H9 (cell line): ENCODE measurements at regions not wholly inside any gene's neighbourhood (a gene's known extent, or its start where the extent isn't known, plus 50 kb on each side); places are given as distances from the start of the nearest gene placed in this dataset.

ENCODE experiments used
- DNase-seq: peaks from one replicate; pipeline ENCODE4 v3.0.0-alpha.2; 2017
- H2AFZ ChIP-seq: one replicate; pipeline ENCODE4 v1.6.1; 2013; ENCODE audit warnings: mild to moderate bottlenecking, low read length, control low read depth, moderate library complexity
- H2AK5ac ChIP-seq: 2 replicates; pipeline ENCODE4 v1.6.1; 2013; ENCODE audit warnings: low read length, control low read depth, mixed read lengths; ENCODE audit not compliant: insufficient read length
- H2BK120ac ChIP-seq: one replicate; pipeline ENCODE4 v1.6.1; 2013; ENCODE audit warnings: low read depth, mild to moderate bottlenecking, low read length, control low read depth, inconsistent platforms; ENCODE audit not compliant: poor library complexity, severe bottlenecking
- H2BK12ac ChIP-seq: 2 replicates; pipeline ENCODE4 v1.6.1; 2013; ENCODE audit warnings: low read length, control low read depth, mixed read lengths, low read depth; ENCODE audit not compliant: insufficient read length
- H2BK15ac ChIP-seq: 2 replicates; pipeline ENCODE4 v1.6.1; 2013; ENCODE audit warnings: low read depth, low read length, control low read depth
- H2BK20ac ChIP-seq: one replicate; pipeline ENCODE4 v1.6.1; 2013; ENCODE audit warnings: low read depth, mild to moderate bottlenecking, low read length, control low read depth, inconsistent platforms; ENCODE audit not compliant: poor library complexity, severe bottlenecking
- H2BK5ac ChIP-seq: 2 replicates; pipeline ENCODE4 v1.6.1; 2013; ENCODE audit warnings: low read length, control low read depth, mixed read lengths; ENCODE audit not compliant: insufficient read length
- H3K14ac ChIP-seq: 2 replicates; pipeline ENCODE4 v1.6.1; 2013; ENCODE audit warnings: low read length, control low read depth; ENCODE audit not compliant: insufficient read depth
- H3K18ac ChIP-seq: 2 replicates; pipeline ENCODE4 v1.6.1; 2013; ENCODE audit warnings: low read depth, mild to moderate bottlenecking, mixed read lengths, low read length, control low read depth; ENCODE audit not compliant: insufficient read length
- H3K23ac ChIP-seq: 2 replicates; pipeline ENCODE4 v1.6.1; 2013; ENCODE audit warnings: low read length, control low read depth, mixed read lengths, low read depth; ENCODE audit not compliant: insufficient read length
- H3K23me2 ChIP-seq: 2 replicates; pipeline ENCODE4 v1.6.1; 2013; ENCODE audit warnings: low read depth, mild to moderate bottlenecking, mixed read lengths, low read length, control low read depth; ENCODE audit not compliant: insufficient read length, poor library complexity, severe bottlenecking
- H3K27ac ChIP-seq: 2 replicates; pipeline ENCODE4 v1.5.1; 2013; ENCODE audit warnings: low read length, control low read depth, mixed read lengths, low read depth; ENCODE audit not compliant: insufficient read length
- H3K27me3 ChIP-seq: 2 replicates; pipeline ENCODE4 v1.6.1; 2013; ENCODE audit warnings: low read length, control low read depth, inconsistent platforms; ENCODE audit not compliant: insufficient read depth
- H3K4ac ChIP-seq: 2 replicates; pipeline ENCODE4 v1.6.1; 2013; ENCODE audit warnings: low read depth, mild to moderate bottlenecking, control low read depth, inconsistent platforms, low read length, moderate library complexity
- H3K4me1 ChIP-seq: 2 replicates; pipeline ENCODE4 v1.6.1; 2013; ENCODE audit warnings: low read length, control low read depth, inconsistent platforms; ENCODE audit not compliant: insufficient read depth
- H3K4me2 ChIP-seq: 2 replicates; pipeline ENCODE4 v1.6.1; 2013; ENCODE audit warnings: low read length, control low read depth, mixed read lengths; ENCODE audit not compliant: insufficient read length, insufficient read depth
- H3K56ac ChIP-seq: 2 replicates; pipeline ENCODE4 v1.6.1; 2013; ENCODE audit warnings: low read depth, mild to moderate bottlenecking, mixed read lengths, low read length, control low read depth; ENCODE audit not compliant: insufficient read length
- H3K79me1 ChIP-seq: 2 replicates; pipeline ENCODE4 v1.6.1; 2013; ENCODE audit warnings: low read depth, mild to moderate bottlenecking, moderate library complexity, low read length, control low read depth, inconsistent platforms; ENCODE audit not compliant: insufficient read depth, poor library complexity, severe bottlenecking
- H3K79me2 ChIP-seq: 2 replicates; pipeline ENCODE4 v1.6.1; 2013; ENCODE audit warnings: low read length, control low read depth, inconsistent platforms; ENCODE audit not compliant: insufficient read depth
- H3K9ac ChIP-seq: 2 replicates; pipeline ENCODE4 v1.6.1; 2013; ENCODE audit warnings: low read length, control low read depth, mixed read lengths; ENCODE audit not compliant: insufficient read length; ENCODE audit errors: extremely low read depth
- H3K9me3 ChIP-seq: one replicate; pipeline ENCODE4 v1.6.1; 2013; ENCODE audit warnings: low read depth, low read length, inconsistent platforms; ENCODE audit not compliant: control insufficient read depth
- H3T11ph ChIP-seq: one replicate; pipeline ENCODE4 v1.6.1; 2013; ENCODE audit warnings: mild to moderate bottlenecking, low read length, control low read depth, inconsistent platforms
- H4K20me1 ChIP-seq: one replicate; pipeline ENCODE4 v1.6.1; 2013; ENCODE audit not compliant: control insufficient read depth, insufficient read length, insufficient read depth
- H4K5ac ChIP-seq: 2 replicates; pipeline ENCODE4 v1.6.1; 2013; ENCODE audit warnings: low read depth, mild to moderate bottlenecking, mixed read lengths, low read length, control low read depth; ENCODE audit not compliant: insufficient read length
- H4K8ac ChIP-seq: replicated peaks from 2 replicates; pipeline ENCODE4 v1.6.1; 2013; ENCODE audit warnings: low read length, control low read depth, mixed read lengths, low read depth; ENCODE audit not compliant: insufficient read length
- H4K91ac ChIP-seq: 2 replicates; pipeline ENCODE4 v1.6.1; 2013; ENCODE audit warnings: low read depth, mild to moderate bottlenecking, moderate library complexity, mixed read lengths, low read length, control low read depth; ENCODE audit not compliant: insufficient read length
- H3K27ac Mint-ChIP-seq, 3 experiments: 2 replicates in 2 of 3; 3 replicates in 1 of 3; pipeline ENCODE4 v1.8.0; 2020 to 2021; ENCODE audit warnings: mixed read lengths in 3 of 3, mild to moderate bottlenecking in 1 of 3, moderate library complexity in 1 of 3
- H3K27me3 Mint-ChIP-seq: 2 replicates; pipeline ENCODE4 v1.8.0; 2021; ENCODE audit warnings: low read depth, mild to moderate bottlenecking, moderate library complexity, mixed read lengths
- H3K36me3 Mint-ChIP-seq, 3 experiments: 2 replicates in 2 of 3; 3 replicates in 1 of 3; pipeline ENCODE4 v1.8.0; 2020 to 2021; ENCODE audit warnings: low read depth in 3 of 3, mixed read lengths in 3 of 3; ENCODE audit not compliant: insufficient read depth in 1 of 3
- H3K4me1 Mint-ChIP-seq, 2 experiments: 2 replicates each; pipeline ENCODE4 v1.8.0; 2020; ENCODE audit warnings: mixed read lengths in 2 of 2
- H3K4me3 Mint-ChIP-seq, 2 experiments: 2 replicates in 1 of 2; 3 replicates in 1 of 2; pipeline ENCODE4 v1.8.0; 2020 to 2021; ENCODE audit warnings: mild to moderate bottlenecking in 2 of 2, mixed read lengths in 2 of 2, moderate library complexity in 1 of 2
- H3K9me3 Mint-ChIP-seq, 2 experiments: 2 replicates in 1 of 2; 3 replicates in 1 of 2; pipeline ENCODE4 v1.8.0; 2020; ENCODE audit warnings: mild to moderate bottlenecking in 2 of 2, mixed read lengths in 2 of 2, moderate library complexity in 1 of 2
- WGBS: extraction: QIAGEN DNeasy Blood & Tissue Kit; methylation state at CpG from one replicate; pipeline ENCODE4 v1.1.7; 2013; ENCODE audit warnings: missing lambda C conversion rate, low lambda C conversion rate, mixed read lengths; ENCODE audit not compliant: insufficient read length; ENCODE audit errors: extremely low coverage; 5-methylcytosine and 5-hydroxymethylcytosine counted together
- TF ChIP-seq, protein P1 (sequence below): fragments of 200-600 bp; sonication (generic); conservative IDR thresholded peaks from 3 replicates; pipeline ENCODE4 v1.8.0; 2021; ENCODE audit warnings: antibody characterized with exemption, mild to moderate bottlenecking

GRCh38 chr12:24155042-24155441, 205.6 kb upstream of the SOX5 start:
- no peak for DNase-seq
- no peak overlapping the region for H2AK5ac ChIP-seq
- H3K23ac ChIP-seq, result no peak overlapping the region
- H2BK15ac ChIP-seq, result no peak overlapping the region
- H2AFZ ChIP-seq, result no peak overlapping the region
- H3K56ac ChIP-seq, result no peak overlapping the region
- no peaks in the 10 kb centered on the region for H3K79me2 ChIP-seq
- WGBS, result no CpG with 5 or more reads among the region's 2 CpGs
- no peak overlapping the region for H2BK5ac ChIP-seq
- no peaks in the 10 kb centered on the region for H3K9me3 ChIP-seq
- no peak overlapping the region for H3T11ph ChIP-seq
- no peaks in the 10 kb centered on the region for H3K27me3 Mint-ChIP-seq
- no peak overlapping the region for H4K91ac ChIP-seq
- H3K4me2 ChIP-seq, result no peak overlapping the region
- H3K4me3 Mint-ChIP-seq, result no peak overlapping the region
- H3K14ac ChIP-seq, result no peak overlapping the region
- H2BK20ac ChIP-seq, result no peak overlapping the region
- no peak overlapping the region for H3K27ac ChIP-seq
- TF ChIP-seq, protein P1, sequence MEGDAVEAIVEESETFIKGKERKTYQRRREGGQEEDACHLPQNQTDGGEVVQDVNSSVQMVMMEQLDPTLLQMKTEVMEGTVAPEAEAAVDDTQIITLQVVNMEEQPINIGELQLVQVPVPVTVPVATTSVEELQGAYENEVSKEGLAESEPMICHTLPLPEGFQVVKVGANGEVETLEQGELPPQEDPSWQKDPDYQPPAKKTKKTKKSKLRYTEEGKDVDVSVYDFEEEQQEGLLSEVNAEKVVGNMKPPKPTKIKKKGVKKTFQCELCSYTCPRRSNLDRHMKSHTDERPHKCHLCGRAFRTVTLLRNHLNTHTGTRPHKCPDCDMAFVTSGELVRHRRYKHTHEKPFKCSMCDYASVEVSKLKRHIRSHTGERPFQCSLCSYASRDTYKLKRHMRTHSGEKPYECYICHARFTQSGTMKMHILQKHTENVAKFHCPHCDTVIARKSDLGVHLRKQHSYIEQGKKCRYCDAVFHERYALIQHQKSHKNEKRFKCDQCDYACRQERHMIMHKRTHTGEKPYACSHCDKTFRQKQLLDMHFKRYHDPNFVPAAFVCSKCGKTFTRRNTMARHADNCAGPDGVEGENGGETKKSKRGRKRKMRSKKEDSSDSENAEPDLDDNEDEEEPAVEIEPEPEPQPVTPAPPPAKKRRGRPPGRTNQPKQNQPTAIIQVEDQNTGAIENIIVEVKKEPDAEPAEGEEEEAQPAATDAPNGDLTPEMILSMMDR, result peak; percentile 29; the same call in 1 of the 3 replicates
- no peak overlapping the region for H4K5ac ChIP-seq
- no peak overlapping the region for H2BK120ac ChIP-seq
- H3K23me2 ChIP-seq, result no peaks in the 10 kb centered on the region
- no peak overlapping the region for H3K18ac ChIP-seq
- no peaks in the 10 kb centered on the region for H3K4me1 ChIP-seq
- no peak overlapping the region for H2BK12ac ChIP-seq
- no peaks in the 10 kb centered on the region for H4K20me1 ChIP-seq
- no peak overlapping the region for H4K8ac ChIP-seq
- H3K27me3 ChIP-seq, result no peaks in the 10 kb centered on the region
- no peaks in the 10 kb centered on the region for H3K79me1 ChIP-seq
- no peak overlapping the region for H3K9ac ChIP-seq
- H3K9me3 Mint-ChIP-seq, result no peaks in the 10 kb centered on the region
- no peaks in the 10 kb centered on the region for H3K36me3 Mint-ChIP-seq
- H3K4me1 Mint-ChIP-seq, result no peaks in the 10 kb centered on the region
- H3K4ac ChIP-seq, result no peak overlapping the region
- no peak overlapping the region for H3K27ac Mint-ChIP-seq
